ENCODE measurements at regions not wholly inside any gene's neighbourhood (a gene's known extent, or its start where the extent isn't known, plus 50 kb on each side); places are given as distances from the start of the nearest gene placed in this dataset.
"Not testable (repeated sequence)": the region's sequence is repeated elsewhere in the genome, so short reads cannot be mapped to it uniquely, and the experiment has no call there.

DNA sequence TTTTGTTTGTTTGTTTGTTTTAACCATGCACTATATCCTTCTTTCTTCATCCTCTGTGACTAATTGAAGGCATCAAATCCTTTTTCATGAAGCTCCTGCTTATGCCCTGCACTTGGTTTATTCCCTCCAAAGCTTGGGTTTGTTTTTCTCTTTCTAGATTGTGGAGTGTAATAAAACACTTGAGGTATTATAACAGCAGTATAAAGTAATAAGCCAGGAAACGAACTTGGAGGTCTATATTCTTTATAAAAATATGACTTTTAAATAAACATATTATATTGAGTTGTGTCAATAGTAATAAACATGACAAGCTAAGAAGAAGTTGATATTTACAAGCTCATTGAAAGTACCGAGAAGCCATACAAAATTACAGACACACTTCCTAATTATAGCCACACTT, 659.4 kb downstream of the RFPL4B start:
- DNase-seq, result no peak

- no peak for DNase-seq
These were observed 662.6 kb downstream of the RFPL4B start for GRCh38 chr6:113009682-113010081.

GRCh38 chr6:113010196-113010989, 663.3 kb downstream of the RFPL4B start:
- no peak for DNase-seq

GRCh38 chr6:113011389-113011788, 664.3 kb downstream of the RFPL4B start:
- no peak for DNase-seq

GRCh38 chr6:113011801-113012200, 664.7 kb downstream of the RFPL4B start:
- no peak for DNase-seq

GRCh38 chr6:113015249-113015648, 668.1 kb downstream of the RFPL4B start:
- DNase-seq, result no peak

DNA sequence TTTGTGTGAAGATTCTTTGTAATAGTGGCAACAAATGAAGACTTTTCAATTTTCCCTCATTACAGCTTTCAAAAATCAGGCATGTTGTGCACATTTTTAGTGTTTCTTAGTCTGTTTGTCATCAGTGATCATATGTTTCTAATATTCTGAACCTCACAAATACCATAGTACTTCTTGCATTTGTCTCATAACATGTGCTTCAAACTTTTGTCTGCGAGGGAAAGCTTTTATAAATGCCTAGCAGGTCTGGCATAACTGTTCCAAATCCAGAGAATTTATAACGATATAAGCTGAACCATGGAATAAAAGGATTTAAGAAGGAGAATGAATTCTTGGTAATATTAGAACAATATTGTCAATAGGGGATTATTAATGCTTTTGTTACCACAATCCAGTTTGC, 670.2 kb downstream of the RFPL4B start:
- DNase-seq, result no peak

GRCh38 chr6:113018351-113019151, 671.4 kb downstream of the RFPL4B start:
- no peak for DNase-seq

GRCh38 chr6:113019176-113019575, 672.0 kb downstream of the RFPL4B start:
- no peak for DNase-seq

DNA sequence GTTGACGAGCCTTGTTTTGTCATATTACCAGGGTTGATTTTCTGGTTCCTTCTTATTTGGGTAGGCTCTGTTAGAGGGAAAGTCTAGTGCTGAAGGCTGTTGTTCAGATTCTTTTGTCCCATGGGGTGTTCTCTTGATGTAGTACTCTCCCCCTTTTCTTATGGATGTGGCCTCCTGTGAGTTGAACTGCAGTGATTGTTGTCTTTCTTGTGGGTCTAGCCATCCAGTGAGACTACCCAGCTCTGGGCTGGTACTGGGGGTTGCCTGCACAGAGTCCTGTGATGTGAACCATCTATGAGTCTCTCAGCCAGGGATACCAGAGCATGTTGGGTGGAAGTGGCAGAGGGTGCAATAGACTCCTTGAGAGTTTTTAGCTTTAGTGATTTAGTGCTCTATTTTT, 680.6 kb downstream of the RFPL4B start:
- no peak for DNase-seq

GRCh38 chr6:113029161-113029560, 682.0 kb downstream of the RFPL4B start:
- DNase-seq, result not testable (repeated sequence)

- DNase-seq, result no peak
These were observed 684.6 kb downstream of the RFPL4B start for GRCh38 chr6:113031591-113032238.

- DNase-seq, result no peak
These were observed 691.9 kb downstream of the RFPL4B start for GRCh38 chr6:113039005-113039404.

- DNase-seq, result no peak
These were observed 700.0 kb downstream of the RFPL4B start for GRCh38 chr6:113047148-113047547.

DNA sequence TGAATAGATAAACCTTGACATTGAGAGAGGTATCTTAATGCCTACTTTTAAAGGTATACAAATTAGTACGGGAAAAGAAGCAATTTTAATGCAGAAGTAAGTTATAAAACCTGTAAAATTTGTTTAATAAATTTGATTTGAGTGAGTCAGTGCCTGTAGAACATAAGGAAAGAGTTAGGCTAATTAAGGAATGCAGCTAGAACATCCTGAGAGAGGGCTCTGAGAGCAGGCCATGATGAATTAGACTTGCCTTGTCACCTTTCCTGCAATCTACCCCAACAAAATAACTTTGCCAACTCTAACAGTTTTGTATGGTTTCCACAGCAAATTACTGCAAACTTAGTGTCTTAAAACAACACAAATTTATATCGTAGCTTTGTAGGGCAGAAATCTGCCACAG, 700.8 kb downstream of the RFPL4B start:
- DNase-seq, result no peak

DNA sequence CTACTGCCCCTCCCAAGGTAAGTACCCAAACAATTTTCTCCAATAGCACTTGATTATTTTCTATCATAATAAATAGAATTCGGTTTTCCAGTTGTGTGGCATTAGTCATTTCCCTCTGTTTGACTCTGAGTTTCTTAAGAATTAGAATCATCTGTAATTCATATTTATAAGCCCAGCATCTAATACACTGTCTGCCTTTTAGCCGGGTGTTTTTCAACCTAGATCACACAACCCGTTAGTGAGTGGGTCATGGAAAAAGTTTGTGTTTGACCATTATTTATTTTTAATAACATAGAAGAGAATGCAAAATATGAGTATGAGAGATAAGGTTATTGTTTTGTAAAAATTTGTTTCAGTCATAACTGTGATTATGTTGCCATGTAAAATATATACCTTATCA, 701.6 kb downstream of the RFPL4B start:
- DNase-seq, result no peak

DNA sequence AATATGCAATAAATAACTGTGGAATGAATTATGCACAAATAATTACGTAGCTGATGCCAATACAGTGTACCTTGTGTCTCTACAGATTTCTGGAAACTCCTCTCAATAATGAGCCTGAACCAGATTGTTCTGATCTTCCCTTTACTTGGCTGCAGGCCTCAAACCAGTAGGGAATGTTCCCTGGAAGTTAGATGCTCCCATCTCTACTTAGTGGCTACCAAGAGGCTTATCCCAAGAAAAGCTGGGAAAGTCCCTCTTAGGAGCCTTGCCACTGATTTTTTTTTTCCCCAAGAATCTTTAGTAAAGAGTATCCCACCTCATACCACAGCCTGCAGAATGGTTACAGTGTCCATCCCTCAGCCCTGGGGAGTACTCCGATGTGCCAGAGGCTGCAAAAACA, 702.1 kb downstream of the RFPL4B start:
- DNase-seq, result no peak

- no peak for DNase-seq
These were observed 703.1 kb downstream of the RFPL4B start for GRCh38 chr6:113050010-113050858.

- no peak for DNase-seq
These were observed 703.8 kb downstream of the RFPL4B start for GRCh38 chr6:113050979-113051378.

DNA sequence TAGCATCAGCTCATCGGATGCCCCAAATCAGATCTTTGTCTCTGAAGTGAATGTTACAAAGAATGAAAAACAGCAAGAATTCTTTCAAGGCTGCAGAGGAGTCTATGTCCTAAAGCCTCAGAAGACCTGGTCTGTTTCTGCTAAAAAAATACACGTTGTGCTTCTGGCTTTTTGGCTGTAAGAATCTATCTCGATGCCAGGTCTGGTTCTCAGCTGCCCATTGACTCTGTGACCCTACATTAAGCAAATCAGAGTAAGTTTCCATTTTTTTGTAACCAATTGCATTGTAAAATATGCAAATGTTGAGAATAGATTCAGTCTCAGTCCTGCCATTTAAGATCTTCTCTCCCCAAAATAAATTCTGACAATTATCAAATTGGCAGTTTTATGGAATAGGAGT, 705.4 kb downstream of the RFPL4B start:
- DNase-seq, result no peak

DNA sequence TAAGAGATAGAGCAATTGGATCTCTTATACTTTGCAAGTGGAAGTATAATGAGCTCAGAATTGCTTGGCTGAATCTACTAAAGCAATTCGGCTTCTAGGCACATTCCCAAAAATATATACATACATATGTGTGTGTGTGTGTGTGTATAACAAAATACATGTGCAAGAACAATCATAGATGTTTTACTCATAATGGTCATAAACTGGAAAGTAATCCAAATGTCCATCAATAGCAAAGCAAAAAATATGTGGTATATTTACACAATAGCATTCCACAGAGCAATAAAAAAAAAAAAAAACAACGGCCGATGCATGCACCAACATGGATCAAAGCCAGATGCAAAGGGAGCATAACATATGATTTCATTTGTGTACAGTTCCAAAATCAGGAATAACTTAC, 707.9 kb downstream of the RFPL4B start:
- no peak for DNase-seq

DNA sequence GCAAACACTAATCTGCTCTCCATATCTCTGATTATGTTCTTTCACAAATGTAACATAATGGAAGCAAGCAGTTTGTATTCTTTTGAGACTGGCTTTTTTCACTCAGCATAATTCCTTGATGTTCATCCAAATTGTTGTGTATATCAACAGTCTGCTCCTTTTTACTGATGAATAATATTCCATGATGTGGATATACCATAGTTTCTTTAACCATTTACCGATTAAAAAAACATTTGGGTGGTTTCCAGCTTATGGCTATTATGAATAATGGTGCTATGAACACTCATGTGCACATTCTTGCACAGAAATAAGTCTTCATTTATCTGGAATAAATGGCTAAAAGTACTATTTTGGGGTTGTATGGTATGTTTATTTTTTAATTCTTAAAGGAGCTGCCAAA, 708.9 kb downstream of the RFPL4B start:
- no peak for DNase-seq

GRCh38 chr6:113057567-113058053, 710.5 kb downstream of the RFPL4B start:
- no peak for DNase-seq
